ENCODE measurements at regions not wholly inside any gene's neighbourhood (a gene's known extent, or its start where the extent isn't known, plus 50 kb on each side); places are given as distances from the start of the nearest gene placed in this dataset.

DNA sequence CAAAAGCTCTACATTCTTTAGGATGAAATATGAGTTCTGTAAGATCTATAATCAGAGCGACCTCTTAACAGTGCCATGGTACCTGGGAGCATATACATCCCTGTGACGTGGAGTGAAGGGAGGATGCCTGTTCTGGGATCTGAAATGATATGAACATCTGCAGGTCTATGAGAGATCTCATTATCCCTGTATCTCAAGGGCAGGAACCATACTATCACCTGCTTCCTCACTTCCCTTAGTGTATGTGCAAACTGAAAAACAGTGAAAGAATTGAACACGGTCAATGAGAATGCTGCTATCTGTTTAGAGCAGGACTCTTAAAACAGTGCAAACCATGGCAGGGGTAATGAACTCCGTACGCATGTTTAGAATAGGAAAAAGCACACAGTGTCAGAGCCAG lies 364.0 kb downstream of the LPIN1 start:
- no peak for DNase-seq (ENCODE audit: low read depth)

DNA sequence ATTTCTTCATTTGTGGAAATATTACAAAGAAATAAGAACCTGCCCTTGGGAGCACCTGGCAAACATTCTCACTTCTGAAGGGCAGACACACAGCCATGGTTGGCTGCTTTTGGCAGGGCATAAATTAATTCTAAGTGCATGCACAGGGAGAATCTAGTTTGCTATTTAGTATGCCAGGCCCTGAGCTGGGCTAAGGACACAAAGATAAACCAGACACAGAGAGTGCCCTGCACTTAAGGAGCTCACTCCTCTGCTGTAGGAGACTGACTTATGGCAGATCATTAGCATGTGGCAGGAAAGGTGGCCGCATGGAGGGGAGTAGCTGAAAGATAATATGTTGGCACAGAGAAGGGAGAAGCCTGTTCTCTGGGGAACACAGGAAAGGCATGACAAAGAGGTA lies 367.0 kb downstream of the LPIN1 start:
- no peak for DNase-seq (ENCODE audit: low read depth)

DNA sequence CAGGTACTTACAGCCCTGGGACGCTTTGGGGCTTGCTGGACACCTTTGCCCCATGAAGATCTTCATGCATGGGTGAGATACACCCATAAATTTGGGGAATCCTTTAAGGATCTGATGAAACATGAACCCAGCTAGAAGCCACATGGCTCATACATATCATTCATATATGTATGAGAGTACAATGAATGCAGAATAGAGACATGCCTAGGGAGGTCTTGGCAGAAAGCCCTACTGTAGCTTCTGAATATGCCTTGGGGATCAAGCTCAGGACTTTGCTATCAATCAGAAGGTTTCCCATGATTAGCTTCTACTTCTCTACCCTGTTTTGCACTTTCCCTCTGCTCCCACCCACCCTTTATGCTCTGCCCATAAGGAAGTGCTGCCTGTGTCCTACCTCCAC lies 368.4 kb downstream of the LPIN1 start:
- DNase-seq (ENCODE audit: low read depth) = no peak

DNA sequence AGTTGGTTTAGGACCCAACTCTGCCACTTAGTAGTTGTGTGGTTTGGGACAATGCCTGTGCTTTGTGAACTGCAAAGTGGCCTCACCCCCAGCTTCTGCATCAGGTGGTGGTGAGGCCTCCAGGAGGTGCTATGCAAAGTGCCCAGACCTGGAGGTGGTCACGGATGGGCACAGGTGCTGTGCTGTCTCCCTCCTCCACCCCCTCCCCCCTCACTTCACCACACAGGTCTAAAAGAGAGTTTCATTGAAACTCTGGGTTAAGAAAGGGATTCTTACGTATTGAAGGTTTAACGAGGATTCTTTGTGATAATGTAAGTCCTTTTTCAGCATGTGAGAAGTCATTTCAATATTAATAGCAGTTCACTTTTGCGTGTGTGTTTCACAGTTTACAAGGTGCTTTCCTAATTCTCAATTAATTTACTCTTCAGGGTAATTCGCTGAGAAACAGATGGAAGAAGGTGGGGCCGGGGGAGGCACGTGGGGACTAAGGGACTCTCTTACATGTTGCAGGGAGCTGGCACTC lies 369.9 kb downstream of the LPIN1 start:
- no peak for DNase-seq (ENCODE audit: low read depth)

DNA sequence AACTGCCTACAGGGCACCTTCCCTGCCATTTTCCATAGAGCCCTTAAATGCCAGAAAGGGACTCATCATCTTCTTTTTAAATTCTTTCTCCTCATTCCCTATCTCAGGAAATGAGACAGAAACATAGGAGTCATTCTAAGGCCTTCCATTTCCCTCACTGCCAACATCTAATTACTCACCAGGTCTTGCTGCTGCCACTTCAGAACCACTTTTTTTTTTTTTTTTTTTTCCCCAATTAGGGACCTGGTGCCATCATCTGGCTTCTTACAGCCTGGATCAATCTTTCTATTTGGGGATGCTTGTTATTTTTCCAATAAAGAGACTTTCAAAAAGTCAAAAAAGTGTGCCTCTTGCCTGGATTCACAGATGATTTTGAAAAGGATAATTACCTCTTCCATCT lies 373.4 kb downstream of the LPIN1 start:
- DNase-seq (ENCODE audit: low read depth) = no peak

DNA sequence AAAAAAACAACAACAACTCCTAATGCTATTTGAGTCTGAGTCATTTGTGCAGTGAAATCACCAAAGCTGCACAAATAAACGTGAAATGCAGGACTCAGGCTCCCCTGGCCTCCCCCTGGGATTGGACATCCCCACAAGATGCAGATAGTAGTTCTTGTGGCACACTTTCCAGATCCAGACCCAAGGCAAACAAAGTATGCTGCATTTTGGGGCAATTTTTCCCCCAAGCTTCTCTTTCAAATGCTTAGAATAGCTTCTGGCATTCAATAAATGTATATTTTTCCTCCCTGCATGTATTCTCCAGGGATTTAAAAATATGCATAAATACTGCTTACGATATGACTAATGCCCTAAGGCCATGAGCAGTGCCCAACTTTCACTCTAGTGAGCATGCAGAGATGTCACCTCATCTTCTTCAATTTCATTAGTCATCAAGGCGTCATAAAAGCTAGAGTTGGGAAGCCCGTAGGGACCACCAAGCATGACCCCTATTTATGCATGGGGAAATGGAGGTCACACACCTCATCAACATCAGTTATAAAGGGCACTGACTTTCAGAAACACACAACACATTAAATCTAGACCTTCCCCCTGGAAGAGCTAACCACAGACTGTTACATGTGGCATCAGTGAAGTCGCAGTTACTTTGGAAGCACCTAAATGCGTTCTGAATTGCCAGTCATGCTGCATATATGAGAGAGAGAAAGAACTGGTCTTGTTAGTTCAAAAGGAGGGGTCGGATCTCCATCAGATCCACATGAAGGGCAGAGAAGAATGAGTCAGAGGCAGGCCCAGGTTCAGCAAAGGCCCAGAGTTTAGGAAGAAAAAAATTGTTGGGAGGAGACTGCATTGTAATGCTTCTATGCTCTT lies 374.1 kb downstream of the LPIN1 start:
- DNase-seq (ENCODE audit: low read depth) = no peak

DNA sequence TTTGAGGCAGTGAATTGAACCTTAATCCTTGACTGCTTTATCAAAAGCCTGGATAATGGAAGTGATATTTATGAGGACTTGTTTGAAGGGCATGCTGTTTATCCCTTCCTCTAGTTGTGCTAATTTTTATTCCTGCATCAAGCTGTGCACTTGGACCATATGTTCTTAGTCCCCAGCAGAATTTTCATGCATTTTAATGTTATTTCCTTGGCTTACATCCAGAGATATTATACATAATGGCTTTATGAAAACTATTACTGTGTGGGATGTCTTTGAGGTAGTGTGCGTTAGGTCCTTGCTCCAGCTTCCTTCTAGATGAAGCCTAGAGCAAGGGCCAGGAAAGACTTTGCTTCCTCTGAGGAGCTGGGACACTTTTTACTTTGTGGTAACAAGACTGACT lies 378.4 kb downstream of the LPIN1 start:
- no peak for DNase-seq (ENCODE audit: low read depth)

DNA sequence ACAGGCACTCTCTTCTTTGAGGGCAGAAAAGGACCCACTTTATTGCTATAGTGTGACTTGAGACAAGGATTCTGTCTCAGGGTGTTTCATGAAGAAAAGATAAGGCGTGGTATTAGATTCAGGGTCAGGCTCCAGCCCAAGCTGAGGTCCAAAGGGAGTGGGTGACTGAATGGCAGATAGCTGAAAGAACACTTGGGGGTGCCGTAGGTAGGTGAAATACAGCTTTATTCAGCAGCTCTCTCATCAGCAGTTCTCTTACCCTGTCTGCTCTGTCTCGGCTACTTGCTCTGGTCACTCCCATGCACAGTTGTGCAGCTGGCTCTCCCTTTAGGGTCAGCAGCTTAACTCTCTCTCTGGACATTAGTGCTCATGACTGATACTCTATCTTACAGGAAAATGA lies 379.9 kb downstream of the LPIN1 start:
- no peak for DNase-seq (ENCODE audit: low read depth)

DNA sequence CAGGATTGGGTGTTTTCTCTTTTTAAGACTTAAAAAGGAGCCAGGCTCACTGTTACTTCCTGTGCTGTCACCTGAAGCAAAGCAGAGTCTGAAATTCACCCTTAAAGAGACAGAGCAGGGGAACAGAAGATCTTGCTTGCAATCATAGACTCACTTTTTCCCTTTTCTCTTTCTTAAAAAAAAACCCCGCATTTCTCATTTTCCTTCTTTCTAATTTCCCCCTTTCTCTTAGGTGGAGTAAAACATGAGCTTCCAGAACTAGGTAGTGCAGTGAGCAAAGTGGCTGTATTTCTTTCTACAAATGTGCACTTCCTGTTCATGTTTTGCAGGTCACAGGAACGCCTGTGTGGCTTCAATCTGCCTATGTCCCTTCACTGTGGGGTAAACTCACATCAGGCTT lies 381.2 kb downstream of the LPIN1 start:
- no peak for DNase-seq (ENCODE audit: low read depth)

DNA sequence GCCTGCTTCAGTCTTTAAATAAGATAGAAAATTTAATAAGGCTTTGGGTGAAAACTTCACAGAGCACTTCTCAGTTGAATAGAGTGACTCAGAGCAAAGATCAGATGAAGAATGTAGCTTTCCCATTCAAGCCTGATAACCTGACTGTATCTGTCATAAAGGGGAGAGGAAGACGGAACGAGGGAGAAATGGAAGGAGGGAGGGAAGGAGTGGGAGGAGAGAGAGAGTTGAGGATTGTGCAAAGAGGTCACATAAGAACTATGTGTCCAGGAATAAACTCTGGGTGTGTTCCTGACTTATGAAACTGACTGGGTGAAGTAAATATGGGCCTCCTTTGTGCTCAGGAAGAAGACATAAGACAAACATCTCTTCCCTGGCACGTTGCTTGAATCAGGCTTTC lies 385.5 kb downstream of the LPIN1 start:
- DNase-seq (ENCODE audit: low read depth) = no peak

DNA sequence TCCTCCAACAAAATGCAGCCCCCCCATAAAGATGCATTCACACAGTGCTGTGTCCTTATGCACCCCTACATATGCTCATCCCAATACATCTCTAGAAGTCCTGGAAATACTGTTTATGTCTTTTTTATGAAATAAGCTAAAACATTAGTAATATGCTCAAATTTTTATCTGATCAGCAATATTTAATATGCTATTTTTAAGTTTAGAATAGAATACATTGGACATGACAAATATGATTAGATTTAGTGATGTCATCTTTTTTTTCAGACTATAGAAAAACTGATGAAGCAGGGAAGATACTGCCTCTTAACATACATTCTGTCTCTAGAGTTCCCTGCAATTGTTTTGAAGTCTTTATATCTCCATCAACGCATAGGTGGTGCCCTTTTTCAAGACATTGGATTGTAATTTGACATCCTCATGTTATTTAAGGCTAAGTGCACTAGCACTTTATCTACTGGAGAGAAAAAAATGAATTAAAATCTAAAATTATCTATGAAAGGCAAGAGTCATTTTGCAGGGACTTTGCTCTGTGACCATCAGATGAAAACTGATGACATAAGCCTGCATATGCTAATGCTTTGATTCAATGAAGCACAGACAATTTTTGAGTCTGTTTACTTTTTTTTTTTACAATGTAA lies 395.3 kb downstream of the LPIN1 start:
- no peak for DNase-seq (ENCODE audit: low read depth)

DNA sequence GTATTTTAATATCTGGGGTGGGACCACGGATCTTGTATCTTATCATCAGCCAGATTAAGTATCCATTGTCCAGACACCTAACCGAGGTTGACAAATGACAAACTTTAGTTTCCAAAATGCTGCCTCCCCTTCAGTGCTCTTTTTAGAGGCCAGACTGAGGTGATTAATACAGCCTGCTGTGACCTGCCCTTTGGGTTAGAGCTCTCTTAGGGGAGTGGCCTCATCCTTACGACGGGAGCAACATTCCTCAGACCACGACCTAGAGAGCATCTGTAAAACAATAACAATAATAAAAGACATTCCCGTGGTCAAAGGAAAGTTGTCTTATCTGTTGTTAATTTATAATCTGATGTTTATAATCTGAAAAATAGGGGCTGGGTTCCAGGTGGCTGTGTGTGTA lies 405.3 kb downstream of the LPIN1 start:
- DNase-seq (ENCODE audit: low read depth) = no peak

DNA sequence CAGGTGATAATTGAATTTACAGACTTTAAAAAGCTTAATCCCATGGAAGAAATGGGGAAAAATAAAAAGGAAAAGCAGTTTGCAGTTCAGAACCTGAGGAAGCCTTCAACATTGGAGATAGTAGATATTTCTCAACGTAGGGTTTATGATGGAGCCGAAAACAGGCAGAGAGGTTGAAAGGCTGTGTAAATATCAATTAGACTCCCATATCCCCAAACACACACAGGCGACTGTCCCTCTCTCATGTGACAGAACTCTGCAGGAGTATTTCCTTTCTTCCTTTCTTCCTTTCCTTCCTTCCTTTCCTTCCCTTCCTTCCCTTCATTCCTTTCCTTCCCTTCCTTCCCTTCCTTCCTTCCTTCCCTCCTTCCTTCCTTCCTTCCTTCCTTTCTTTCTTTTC lies 406.5 kb downstream of the LPIN1 start:
- no peak for DNase-seq (ENCODE audit: low read depth)

DNA sequence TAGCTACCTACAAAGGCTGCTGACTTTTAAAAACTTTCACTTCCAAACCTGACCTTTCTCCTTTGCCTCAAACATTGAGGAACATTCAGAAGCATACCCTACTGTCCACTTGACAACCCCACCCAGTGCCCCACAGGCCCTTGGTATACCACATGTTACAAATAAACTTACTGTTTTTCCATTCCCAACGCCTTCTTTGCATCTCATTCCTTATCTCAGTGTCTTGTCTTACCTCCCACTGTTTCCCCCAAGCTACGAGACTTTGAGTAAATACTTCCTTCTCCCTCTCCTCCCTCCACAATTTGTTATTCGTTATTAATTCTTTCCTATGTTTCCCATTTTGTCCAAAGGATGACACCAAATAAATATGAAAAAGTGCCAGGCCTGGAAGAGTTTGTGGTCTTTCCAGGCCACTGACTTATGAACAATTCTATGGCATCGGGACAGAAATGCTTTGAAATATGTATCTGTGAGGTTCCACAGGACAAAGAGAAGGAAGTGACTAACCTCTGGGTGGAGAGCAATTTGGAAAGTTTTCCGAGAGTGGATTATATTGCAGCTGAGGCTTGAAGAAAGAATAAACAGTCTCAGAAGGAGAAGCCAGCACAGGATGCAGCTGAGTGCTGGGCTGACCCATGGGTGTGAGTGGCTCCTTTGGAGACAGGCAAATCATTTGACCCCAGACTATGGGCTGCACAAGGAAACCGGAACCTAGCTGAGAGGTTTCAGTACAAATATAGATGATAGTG lies 409.0 kb downstream of the LPIN1 start:
- DNase-seq (ENCODE audit: low read depth) = no peak

DNA sequence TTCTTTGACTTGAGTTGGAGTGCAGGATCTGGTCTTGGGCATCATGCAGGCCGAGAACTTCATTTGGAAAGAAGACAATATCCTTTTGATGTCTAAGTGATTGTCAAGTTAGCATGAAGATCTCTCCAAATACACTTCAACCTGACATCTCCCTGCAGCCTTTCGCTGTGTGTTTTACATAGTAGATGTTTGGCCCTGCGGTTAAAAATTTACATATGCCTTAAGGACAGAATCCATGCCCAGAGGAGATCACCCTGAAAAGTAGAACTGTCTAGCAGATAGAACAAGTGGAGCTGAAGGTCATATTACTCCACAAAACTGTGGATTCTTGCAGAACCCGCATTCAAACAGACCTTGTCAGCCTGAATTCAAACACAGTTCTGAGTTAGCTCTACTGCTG lies 409.9 kb downstream of the LPIN1 start:
- no peak for DNase-seq (ENCODE audit: low read depth)

DNA sequence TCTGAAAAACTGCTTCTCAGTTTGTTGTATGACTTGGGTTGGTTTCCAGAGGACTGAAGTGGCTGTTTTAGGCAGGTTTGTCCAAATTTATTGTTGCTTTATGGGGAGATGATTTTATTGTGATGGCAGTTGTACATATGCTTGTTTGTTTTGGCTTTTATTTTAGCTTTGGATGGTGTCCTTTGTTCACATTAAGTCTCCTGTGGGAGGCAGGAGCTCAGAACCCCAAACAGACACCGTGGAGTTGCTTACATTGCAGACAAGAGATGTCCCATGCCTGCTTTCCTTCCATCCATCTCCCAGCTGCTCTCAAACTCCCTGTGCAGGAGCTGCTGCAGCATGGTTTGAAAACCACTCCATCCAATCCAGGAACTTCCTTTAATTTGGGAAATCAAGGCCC lies 414.7 kb downstream of the LPIN1 start:
- no peak for DNase-seq (ENCODE audit: low read depth)

DNA sequence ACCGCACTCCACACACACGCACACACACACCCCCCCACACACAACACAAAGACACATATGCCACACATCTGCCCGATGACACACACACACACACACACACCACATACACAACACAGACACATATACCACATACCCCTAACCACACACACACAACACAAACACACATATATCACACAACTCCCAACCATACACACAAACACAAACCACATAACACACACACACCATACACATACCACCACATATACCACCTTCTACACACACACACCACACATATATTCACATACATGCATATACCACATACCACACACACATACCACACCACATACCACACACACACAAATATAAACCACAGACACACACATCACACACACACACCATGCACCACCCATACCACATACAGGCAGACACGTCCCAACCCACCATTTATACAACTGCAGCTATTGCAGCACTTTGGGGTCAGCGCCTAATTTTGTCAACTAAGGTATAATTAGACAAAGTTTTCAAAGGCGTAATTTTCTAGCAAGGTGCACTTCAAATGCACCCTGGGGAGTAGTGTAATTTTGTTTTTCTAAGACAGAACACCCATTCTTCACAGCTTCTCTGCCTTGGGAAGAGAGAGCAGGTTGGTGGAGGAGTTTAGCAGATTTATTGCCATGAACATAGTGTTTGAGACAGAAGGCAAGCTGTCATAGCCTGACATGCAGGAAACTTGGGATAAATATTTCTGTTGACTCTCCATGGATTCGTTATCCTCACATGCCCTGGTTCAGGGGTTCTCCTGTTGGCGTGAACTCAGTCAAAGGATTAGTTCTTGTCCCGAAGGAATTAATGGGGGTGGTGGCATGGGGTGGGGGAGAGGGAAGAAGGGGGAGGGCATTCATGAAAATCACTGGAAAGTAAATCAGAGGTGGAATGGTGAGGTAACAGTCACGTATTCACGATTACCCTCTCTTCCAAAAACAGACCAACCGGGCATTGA lies 416.1 kb downstream of the LPIN1 start:
- DNase-seq (ENCODE audit: low read depth) = no peak

DNA sequence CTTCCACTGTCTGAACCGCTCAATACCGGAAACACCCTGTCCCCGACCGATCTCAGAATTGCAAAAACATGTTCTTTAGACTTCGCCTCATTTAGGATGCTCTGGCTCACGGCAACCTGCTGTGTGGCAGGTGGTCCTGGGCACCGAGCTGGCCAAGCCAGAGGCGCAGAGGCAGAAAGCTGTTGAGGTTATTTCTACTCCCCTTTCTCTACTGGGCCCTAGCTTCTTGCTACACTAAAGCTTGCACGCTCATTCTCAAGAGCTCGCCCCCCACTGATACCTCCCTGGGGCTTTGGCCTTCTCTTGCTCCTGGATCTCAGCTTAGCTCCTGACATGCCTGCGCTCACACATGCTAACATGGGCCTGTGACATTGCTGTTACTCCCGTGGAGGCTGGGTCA lies 417.4 kb downstream of the LPIN1 start:
- no peak for DNase-seq (ENCODE audit: low read depth)

DNA sequence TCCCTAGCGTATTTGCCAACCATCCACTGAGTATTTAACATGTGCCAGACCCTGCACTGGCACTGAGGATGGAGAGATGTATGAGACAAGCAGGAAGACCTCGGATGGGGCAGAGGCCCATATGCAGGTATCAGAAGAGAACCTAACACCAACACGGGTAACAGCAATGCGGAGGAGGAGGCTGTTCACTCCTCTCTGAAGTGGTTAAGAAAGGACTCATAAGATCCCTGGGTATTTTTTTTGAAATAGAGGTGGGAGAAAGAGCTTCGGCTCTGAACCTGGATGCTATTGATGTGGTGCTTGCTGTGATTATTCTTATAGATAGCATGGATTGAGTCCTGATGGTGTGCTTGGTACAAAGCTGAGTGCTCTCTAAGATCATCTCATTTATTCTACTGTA lies 418.3 kb downstream of the LPIN1 start:
- no peak for DNase-seq (ENCODE audit: low read depth)

DNA sequence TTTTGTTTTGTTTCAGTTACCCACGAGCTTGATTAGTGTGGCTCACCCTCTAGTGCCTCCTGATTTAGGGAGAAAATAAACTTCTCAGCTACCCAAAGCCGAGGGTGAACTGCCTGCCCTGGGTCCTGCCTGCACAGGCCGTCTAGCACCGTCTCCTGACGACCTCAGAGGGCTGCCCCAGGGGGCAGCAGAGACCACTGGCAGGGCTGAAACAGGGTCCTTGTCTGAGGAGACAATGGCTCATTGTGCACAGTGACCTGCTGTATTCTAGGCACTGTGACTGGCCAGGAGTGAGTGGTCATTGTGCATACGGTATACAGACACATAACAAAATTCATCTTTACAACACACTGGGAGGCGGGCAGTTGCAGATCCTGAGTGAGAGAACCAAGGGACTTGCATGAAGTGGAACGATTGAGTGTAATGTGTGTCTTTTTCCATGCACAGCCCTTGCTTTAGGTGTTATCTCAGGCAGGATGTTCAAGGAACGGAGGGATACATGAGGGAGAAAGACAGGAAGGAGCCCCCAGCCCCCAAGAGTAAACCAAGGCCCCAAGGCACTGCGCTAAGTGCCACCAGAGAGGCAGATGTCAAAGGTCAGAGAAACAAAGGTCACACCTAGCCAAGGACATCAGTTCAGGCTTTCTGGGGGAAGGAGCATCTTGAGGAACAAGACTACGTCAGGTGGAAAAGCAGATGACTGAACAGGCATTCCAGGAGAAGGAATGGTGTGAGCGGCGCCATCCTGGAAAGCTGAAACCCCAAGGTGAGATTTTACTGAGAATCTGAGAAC lies 421.3 kb downstream of the LPIN1 start:
- no peak for DNase-seq (ENCODE audit: low read depth)

DNA sequence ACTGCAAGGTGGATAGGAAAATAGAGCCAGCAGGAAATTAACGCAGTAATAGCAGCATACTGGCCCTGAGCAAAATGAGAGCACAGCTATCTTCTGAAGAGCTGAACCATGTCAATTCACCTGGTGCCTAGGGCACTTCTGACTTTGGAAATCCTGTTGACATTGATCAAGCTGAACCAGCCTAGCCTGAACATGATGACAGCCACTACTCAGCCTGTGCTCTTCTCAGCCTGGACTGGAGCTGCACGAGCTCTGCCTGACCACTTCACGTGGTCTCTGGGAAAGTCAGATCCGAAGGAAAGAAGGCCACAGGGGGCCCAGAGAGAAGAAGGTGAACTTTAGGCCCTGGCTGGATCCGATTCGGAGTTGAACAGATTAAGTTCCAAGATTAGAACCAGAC lies 421.9 kb downstream of the LPIN1 start:
- DNase-seq (ENCODE audit: low read depth) = no peak

Data from activated T-cell treated with anti-CD3 and anti-CD28 coated beads for 24 hours (primary cell).